Stimulated activated CD8-positive, alpha-beta memory T cell treated with anti-CD3 and anti-CD28 coated beads, Interleukin-2, amount 100 ng/mL, for 48 hours (primary cell): ENCODE measurements at regions not wholly inside any gene's neighbourhood (a gene's known extent, or its start where the extent isn't known, plus 50 kb on each side); places are given as distances from the start of the nearest gene placed in this dataset.
"Not testable (repeated sequence)": the region's sequence is repeated elsewhere in the genome, so short reads cannot be mapped to it uniquely, and the experiment has no call there.

Source experiments
- DNase-seq, 2 donors: peaks; one replicate each; pipeline ENCODE4 v3.0.0-alpha.2; 2020; ENCODE audit warnings: low read depth in 2 of 2

- DNase-seq: no peak
Observed at GRCh38 chr6:947235-947934, 254.4 kb upstream of the EXOC2 start.

DNA sequence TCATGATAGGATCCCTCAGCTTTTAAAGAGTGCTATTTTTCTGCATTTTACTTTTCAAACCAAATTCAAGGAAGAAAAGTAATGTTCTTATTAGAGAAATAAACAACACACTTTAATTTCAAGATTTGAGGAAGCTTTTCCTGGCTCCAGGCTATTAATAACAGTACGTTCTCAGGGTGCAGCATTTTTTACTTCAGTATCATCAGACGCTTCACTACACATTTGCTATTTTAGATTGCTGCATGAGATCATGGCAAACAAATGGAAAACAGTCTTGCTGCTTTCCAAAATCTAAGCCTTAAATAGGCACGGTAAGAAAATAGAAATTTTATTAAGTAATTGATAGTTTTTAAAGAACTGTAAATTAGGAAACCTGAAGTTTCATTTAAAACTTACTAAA lies 253.6 kb upstream of the EXOC2 start:
- DNase-seq: no peak

DNA sequence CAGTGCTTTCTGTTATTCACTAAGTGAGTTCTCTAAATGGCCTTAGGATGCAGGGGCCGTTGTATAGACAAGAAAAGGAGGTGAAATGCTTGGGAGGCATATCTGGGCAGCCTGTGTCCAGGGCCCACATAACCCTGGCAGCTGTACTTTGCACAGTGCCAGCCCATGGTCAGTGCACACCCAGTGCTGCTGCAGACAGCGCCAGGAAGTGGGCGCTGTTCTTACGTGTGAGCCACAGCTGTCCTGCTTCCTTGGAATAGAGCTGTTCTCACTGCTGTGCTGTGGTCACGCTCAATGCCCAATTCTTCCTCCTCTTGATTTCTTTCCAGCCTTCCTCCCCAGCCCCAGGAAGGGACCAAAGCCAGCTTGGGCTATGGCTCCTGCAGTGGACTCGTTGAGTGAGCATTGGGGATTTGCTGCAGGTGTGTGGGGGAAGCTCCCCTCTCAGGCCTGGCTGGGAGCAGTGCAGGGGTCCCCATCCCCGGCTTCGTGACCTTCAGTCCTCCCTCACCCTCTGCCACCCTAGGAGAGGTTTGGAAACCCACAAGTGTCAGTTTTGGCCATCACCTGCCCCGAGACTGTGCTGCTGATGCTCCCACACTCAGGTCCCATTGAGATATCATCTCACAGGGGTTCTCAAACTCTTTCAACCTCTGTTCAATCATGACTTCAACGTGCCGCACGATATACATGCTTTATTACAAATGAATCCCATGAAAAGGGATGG lies 246.8 kb upstream of the EXOC2 start:
- DNase-seq: no peak

DNA sequence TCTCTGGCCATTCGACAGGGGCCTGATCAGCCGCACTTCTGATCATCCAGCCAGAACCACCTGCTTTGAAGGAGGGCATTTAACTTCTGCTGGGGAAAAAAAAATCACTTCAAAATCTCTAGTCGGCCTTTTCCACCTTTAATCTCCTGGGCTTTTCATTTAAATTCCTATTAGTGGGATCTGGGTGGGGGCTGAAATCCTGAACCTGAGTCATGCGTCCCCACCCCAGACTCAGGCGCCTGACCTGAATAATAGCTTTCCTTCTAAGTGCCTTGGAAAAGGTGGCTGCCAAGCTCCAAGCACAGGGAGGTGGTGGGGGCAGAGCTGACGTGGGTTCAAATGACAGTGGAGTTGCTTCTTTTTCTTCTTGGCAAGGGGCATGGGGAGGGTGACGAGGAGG lies 246.0 kb upstream of the EXOC2 start:
- DNase-seq: no peak

DNA sequence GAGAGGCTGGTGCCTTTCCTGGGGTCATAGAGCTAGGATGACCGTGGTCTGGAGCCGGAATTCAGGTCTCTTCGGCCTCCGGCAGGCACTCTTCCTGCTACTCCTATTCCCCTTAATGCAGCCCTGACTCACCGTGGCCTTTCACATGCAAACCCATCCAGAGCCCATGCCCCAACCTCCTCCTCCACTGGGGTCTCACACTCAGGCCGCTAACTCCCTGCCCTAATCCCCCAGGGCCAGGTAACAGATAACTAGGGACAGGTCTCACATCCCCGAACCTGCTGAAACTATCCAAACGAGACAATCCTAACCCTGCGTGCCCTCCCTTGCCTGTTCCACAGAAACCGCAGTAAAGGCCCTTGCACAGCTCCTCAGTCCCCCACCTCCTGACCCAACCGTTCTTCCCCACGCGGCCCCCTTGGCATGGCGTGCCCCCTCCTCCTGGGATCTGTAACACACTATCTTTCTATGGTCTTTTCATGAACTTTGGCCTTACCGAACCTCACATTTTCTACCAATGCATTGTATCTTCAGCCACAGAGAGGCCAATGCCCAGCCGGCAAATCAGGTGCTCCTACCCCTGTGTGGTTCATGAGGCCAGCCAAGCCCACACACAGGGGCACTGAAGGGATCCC lies 245.4 kb upstream of the EXOC2 start:
- no peak for DNase-seq

DNA sequence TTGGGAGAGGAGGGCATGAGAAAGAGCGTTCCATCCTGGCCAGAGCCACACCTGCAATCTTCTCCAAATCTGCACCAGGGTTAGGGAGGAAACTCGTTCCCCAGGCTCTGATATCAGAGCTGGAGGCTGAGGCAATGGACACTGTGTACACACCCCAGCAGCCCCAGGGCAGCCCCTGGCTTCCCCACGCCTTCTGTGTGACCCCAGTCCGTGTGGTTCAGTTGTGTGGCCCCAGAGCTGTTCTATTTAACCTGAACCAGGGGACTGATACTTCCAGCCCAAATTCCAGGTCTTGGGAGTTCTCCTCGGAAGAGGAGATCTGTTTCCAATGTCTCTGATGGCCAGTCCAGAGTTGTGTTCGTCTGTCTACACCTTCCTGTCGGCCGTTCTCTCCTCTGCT lies 242.6 kb upstream of the EXOC2 start:
- no peak for DNase-seq

GRCh38 chr6:934686-935085 lies 241.7 kb upstream of the EXOC2 start:
- no peak for DNase-seq

- not testable (repeated sequence) for DNase-seq
Observed at GRCh38 chr6:931919-932318, 239.0 kb upstream of the EXOC2 start.

DNA sequence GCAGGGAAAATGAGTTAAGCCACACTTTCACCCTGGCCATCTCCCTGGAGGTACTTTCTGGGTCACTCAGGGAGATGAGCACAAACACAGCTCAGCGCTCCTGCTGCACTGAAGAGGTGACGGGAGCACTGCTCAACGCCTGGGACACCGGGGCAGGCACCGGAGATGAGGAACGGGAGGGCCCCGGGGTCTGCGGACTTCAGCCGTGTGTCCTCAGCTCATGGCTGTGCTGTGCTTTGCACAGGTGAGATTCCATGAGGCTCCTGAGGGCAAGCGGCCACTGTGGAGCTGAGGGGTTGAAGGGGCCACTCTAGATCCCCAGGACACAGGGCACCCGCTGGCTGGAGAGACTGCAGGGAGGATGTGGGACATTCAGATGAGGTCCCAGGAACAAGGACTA lies 234.2 kb upstream of the EXOC2 start:
- no peak for DNase-seq

- DNase-seq: no peak
Observed at GRCh38 chr6:925656-926213, 232.8 kb upstream of the EXOC2 start.

GRCh38 chr6:924661-925060 lies 231.7 kb upstream of the EXOC2 start:
- no peak for DNase-seq

GRCh38 chr6:921400-921799 lies 228.5 kb upstream of the EXOC2 start:
- DNase-seq: no peak

- DNase-seq: no peak
Observed at GRCh38 chr6:920512-920911, 227.6 kb upstream of the EXOC2 start.

- DNase-seq: no peak
Observed at GRCh38 chr6:919500-919899, 226.6 kb upstream of the EXOC2 start.

GRCh38 chr6:917939-918338 lies 225.0 kb upstream of the EXOC2 start:
- DNase-seq: no peak

GRCh38 chr6:917296-917695 lies 224.4 kb upstream of the EXOC2 start:
- DNase-seq: no peak

DNA sequence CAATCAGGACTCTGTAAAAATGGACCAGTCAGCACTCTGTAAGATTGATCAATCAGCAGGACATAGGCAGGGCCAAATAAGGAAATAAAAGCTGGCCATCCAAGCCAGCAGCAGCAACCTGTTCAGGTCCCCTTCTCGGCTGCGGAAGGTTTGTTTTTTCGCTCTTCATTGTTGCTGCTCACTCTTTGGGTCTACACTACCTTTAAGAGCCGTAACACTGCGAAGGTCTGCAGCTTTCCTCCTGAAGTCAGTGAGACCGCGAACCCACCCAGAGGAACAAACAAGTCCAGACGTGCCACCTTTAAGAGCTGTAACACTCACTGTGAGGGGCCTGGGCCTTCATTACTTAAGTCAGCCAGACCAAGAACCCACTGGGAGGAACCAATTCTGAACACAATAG lies 223.2 kb upstream of the EXOC2 start:
- no peak for DNase-seq

DNA sequence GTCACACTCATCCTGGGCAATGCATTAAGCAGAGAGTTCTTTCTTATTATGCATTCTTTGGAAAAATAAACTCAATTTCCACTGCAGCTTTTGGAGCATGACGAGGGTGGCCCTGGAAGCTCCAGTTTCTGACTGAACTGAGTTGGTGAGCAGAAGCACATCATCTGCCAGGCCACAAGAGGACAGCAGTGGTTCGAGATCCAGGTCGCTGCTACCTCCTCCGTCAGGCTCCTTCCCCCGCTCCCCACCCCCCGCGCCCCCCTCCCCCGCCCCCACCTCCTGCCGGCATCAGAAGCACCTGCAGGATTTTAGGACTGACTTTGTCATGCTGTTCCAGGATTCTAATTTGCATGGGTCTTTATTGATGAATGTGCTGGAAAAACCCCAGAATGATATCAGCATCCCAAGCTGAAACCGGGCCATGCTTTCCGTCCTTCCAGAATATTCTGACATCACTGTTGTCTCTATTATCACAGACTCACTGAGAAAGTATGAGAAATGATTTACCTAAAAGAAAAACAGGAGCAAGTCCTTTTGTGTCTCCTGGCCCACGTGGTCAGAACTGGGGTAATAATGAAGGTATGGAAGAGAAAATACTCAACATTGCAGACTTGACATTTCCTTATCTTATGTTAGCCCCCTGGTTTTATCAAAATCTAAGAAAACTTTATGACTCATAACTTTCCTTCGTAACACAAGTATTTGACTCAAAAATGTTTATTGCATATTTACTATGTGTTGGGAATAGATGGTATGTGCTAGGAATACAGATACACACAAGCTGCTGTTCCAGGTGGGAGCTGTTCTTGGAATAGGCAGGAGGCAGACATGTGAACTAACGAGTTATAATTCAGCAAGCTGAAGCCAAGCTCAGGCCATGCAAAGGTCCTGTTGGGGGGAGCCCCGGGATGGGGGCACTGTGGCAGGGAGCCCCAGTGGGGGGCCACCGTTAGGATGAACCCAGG lies 220.2 kb upstream of the EXOC2 start:
- DNase-seq: no peak

DNA sequence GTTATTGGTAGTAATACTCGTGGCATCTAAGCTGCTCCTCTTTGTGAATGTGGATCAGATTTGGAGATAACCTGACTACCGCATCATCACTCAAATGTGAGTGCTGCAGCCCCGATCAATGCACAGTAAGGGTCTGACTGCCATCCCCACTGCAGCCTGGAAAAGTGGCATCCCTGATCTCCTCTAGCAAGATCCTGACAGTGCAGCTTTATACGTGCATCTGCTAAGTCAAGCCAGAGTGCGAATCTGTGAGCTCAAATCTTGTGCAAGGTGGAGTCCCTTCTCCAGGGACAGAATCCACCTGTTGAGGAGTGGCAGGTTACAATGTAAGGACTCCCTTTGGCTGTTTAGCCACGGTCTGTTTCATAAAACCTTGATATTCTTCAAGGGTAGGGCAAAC lies 215.0 kb upstream of the EXOC2 start:
- no peak for DNase-seq

GRCh38 chr6:906920-907319 lies 214.0 kb upstream of the EXOC2 start:
- no peak for DNase-seq

GRCh38 chr6:905556-905955 lies 212.6 kb upstream of the EXOC2 start:
- no peak for DNase-seq

DNA sequence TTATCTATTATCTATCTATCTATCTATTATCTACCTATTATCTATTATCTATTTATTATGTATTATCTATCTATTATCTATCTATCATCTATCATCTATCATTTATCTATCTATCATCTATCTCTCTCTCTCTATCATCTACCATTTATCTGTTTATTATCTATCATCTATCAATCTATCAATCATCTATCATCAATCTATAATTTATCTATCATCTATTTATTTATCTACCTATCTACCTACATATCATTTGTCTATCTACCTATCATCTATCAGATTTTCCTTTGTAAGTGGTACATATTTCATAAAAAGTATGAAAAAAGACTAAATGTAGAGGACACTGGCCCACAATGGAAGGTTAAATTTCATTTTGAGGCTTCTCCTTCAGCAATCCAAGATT lies 212.1 kb upstream of the EXOC2 start:
- DNase-seq: no peak
